Heart left ventricle (tissue), 16 donors: ENCODE measurements at regions not wholly inside any gene's neighbourhood (a gene's known extent, or its start where the extent isn't known, plus 50 kb on each side); places are given as distances from the start of the nearest gene placed in this dataset.

Source experiments
- ATAC-seq, 4 donors: fragments of 200-7000 bp; cut with Tn5 transposase; one replicate each; pipeline ENCODE4 v1.9.1; 2020 to 2022; ENCODE audit warnings: moderate library complexity in 4 of 4, mild to moderate bottlenecking in 3 of 4, moderate number of reproducible peaks in 1 of 4
- DNase-seq, 5 donors: peaks; one replicate each; pipeline ENCODE4 v3.0.0-alpha.2; 2020
- H3K27ac ChIP-seq, 12 donors: fragments of 200-600 bp; sonication (generic) in 4 of 12; one replicate each; pipeline versions ENCODE4 v1.5.0 to v1.8.0; 2016 to 2022; ENCODE audit warnings: mild to moderate bottlenecking in 2 of 12
- H3K27me3 ChIP-seq, 9 donors: fragments of 200-600 bp; sonication (generic) in 2 of 9; one replicate each; pipeline versions ENCODE4 v1.5.1 to v1.8.0; 2016 to 2022; ENCODE audit warnings: mild to moderate bottlenecking in 3 of 9
- H3K36me3 ChIP-seq, 9 donors: fragments of 200-600 bp; sonication (generic) in 2 of 9; one replicate each; pipeline versions ENCODE4 v1.5.0 to v1.8.0; 2018 to 2022; ENCODE audit warnings: mild to moderate bottlenecking in 2 of 9
- H3K4me1 ChIP-seq, 12 donors: fragments of 200-600 bp; sonication (generic) in 4 of 12; one replicate each; pipeline versions ENCODE4 v1.5.0 to v1.8.0; 2016 to 2022; ENCODE audit warnings: mild to moderate bottlenecking in 3 of 12
- H3K4me3 ChIP-seq, 12 donors: fragments of 200-600 bp; sonication (generic) in 4 of 12; one replicate each; pipeline versions ENCODE4 v1.5.0 to v1.8.0; 2017 to 2022; ENCODE audit warnings: mild to moderate bottlenecking in 9 of 12, moderate library complexity in 4 of 12
- H3K9me3 ChIP-seq, 12 donors: fragments of 200-600 bp; sonication (generic) in 4 of 12; one replicate each; pipeline versions ENCODE4 v1.5.0 to v1.8.0; 2016 to 2022; ENCODE audit warnings: mild to moderate bottlenecking in 1 of 12
- POLR2A ChIP-seq, 2 donors: fragments of 450-650 bp; IDR thresholded peaks; one replicate each; pipeline ENCODE4 v1.6.1; 2017; ENCODE audit warnings: antibody characterized with exemption in 2 of 2, mild to moderate bottlenecking in 2 of 2, moderate library complexity in 2 of 2
- WGBS, 4 donors: extraction: QIAGEN DNeasy Blood & Tissue Kit in 2 of 4; methylation state at CpG; one replicate each; pipeline versions ENCODE4 v1.1.5 to v1.1.7; 2013 to 2018; 5-methylcytosine and 5-hydroxymethylcytosine counted together
- intact Hi-C, 10 donors: fragments of 100-400 bp; cut with DNase I; formaldehyde crosslinking; loops; one replicate each; pipeline versions ENCODE4 v1.11.1 to v1.14.2; 2022
- TF ChIP-seq, protein P1 (sequence below), 12 donors: fragments of 200-600 bp; sonication (generic) in 4 of 12; IDR thresholded peaks; one replicate each; pipeline versions ENCODE4 v1.5.0 to v1.8.0; 2018 to 2022; ENCODE audit warnings: antibody characterized with exemption in 12 of 12, mild to moderate bottlenecking in 5 of 12
- donor health status: ischemic (EF 13 %, LVEDD 7.1; RV severe dilation, severe dysfunction).
- donor health status: healthy with polysubstance abuse.
- donor health status: DM: no; HTN: yes; CAD: no.
- donor health status: DM: no; HTN: no; CAD: no.
- donor health status: ischemic (EF 25% LVEDD 6.9; RV normal size, moderate dysfunction).
- donor health status: ischemic (EF 25% LVEDD 5.7; RV mildly dilated, moderate dysfunction).
- donor health status: healthy.
- donor health status: DM: yes; HTN: yes; CAD: no.
- donor health status: ischemic (EF 35%, LVEDD 5.7; RV mildly dilated, moderate dysfunction).
- donor health status: nonischemic (EF 11% LVEDD 7.7; RV severe dilation, severe dysfunction).
- donor health status: DM: yes; HTN: yes; CAD: no.
- donor health status: PGD.
- donor health status: ischemic (EF 29% LVEDD 5.4; RV normal size, mild dysfunction).
- donor health status: nonischemic (EF 23%, LVEDD 6.1; RV moderate dilation, normal function).

DNA sequence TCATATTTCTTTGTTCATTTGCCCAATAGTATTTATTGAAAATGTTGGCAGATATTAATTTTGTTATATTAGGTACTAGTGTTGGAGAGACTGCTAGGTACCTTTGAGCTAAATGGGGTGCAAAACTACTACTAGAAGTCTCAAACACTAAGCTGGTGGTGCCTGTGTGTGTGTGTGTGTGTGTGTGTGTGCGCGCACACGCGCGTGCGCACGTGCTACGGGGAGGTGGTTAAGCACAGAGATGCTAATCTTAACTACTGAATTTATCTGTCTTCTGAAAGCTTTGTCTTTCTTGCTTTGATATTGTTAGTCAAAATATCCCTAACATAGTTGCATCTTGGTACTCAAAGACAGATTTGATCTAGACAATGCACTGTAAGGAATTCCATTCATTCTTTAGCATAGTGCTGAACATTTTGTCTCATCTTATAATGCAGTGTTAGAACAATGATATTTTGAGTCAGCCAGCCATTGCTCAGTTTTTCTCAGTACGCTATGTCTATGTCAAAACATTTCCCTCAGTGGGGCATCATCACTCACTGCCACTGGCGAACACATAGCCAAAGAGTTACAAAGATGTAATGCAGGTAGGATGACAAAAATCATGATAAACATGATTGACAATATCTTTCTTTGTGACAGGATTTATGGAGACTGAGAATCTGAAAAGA lies 396.0 kb upstream of the RGPD4 start:
- H3K9me3 ChIP-seq = peaks cover 0 to 11% (median 0%) of the 10 kb centered on the region in 12 donors
- no peak overlapping the region for H3K27ac ChIP-seq
- intact Hi-C loops = no loop called here
- DNase-seq (no peak), ATAC-seq (no peak)
- no peak for TF ChIP-seq POLR2A (IDR thresholded peaks at IDR 0.05)
- TF ChIP-seq, protein P1, sequence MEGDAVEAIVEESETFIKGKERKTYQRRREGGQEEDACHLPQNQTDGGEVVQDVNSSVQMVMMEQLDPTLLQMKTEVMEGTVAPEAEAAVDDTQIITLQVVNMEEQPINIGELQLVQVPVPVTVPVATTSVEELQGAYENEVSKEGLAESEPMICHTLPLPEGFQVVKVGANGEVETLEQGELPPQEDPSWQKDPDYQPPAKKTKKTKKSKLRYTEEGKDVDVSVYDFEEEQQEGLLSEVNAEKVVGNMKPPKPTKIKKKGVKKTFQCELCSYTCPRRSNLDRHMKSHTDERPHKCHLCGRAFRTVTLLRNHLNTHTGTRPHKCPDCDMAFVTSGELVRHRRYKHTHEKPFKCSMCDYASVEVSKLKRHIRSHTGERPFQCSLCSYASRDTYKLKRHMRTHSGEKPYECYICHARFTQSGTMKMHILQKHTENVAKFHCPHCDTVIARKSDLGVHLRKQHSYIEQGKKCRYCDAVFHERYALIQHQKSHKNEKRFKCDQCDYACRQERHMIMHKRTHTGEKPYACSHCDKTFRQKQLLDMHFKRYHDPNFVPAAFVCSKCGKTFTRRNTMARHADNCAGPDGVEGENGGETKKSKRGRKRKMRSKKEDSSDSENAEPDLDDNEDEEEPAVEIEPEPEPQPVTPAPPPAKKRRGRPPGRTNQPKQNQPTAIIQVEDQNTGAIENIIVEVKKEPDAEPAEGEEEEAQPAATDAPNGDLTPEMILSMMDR (IDR thresholded peaks at IDR 0.05) = no peak
- WGBS, 4 donors = 75 to 83% (median 79%) methylated on average over 10 of the region's 10 CpGs
- no peaks in the 10 kb centered on the region for H3K4me1 ChIP-seq
- H3K27me3 ChIP-seq = no peaks in the 10 kb centered on the region
- H3K4me3 ChIP-seq = no peak overlapping the region
- H3K36me3 ChIP-seq = no peaks in the 10 kb centered on the region

DNA sequence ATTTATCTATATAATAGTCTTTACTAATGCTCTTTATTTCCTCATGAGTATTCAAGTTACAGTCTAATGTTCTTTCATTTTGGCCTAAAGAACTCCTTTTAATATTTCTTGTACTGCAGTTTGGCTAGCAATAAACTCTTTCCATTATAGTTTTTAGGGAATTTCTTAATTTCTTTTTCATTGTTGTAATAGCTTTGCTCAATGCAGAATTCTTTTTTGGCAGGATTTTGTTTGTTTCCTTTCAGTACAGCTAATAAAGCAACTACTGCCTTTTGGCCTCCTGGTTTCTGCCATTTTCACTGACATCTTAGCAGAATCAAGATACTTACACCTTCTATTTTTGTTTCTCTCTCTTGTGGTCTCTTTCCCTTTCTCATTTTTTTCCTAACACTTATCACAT lies 390.4 kb upstream of the RGPD4 start:
- no peak for ATAC-seq
- no peak for DNase-seq
- no peaks in the 10 kb centered on the region for H3K4me1 ChIP-seq
- H3K9me3 ChIP-seq = no peaks in the 10 kb centered on the region
- H3K36me3 ChIP-seq = no peaks in the 10 kb centered on the region
- TF ChIP-seq, protein P1 (IDR thresholded peaks at IDR 0.05) = no peak
- no peak for TF ChIP-seq POLR2A (IDR thresholded peaks at IDR 0.05)
- no peaks in the 10 kb centered on the region for H3K27me3 ChIP-seq
- H3K27ac ChIP-seq = no peak overlapping the region
- no peak overlapping the region for H3K4me3 ChIP-seq
- intact Hi-C loops = no loop called here

DNA sequence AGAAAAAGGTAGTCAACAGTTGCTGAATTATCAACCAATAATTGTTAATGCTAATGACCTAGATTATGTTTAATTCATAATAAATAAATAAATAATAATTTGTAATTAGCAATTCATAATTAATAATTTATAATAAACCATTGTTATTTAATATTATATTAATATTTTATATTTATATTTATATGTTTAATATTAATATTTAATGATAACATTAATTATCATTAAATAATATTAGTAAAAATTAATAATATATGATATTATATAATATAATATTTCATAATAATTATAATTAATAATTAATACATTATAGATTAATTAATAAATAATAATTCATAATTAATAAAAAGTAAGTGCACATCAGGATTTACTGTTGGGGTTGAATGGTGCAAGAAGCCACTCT lies 389.4 kb upstream of the RGPD4 start:
- TF ChIP-seq, protein P1 (IDR thresholded peaks at IDR 0.05) = no peak
- no peak for TF ChIP-seq POLR2A (IDR thresholded peaks at IDR 0.05)
- Histone ChIP-seq H3K9me3 (no peaks in the 10 kb centered on the region), H3K27ac (no peak overlapping the region), H3K36me3 (no peaks in the 10 kb centered on the region), H3K4me3 (no peak overlapping the region), H3K4me1 (no peaks in the 10 kb centered on the region), H3K27me3 (no peaks in the 10 kb centered on the region)
- intact Hi-C loops = no loop called here
- ATAC-seq (no peak), DNase-seq (no peak)

DNA sequence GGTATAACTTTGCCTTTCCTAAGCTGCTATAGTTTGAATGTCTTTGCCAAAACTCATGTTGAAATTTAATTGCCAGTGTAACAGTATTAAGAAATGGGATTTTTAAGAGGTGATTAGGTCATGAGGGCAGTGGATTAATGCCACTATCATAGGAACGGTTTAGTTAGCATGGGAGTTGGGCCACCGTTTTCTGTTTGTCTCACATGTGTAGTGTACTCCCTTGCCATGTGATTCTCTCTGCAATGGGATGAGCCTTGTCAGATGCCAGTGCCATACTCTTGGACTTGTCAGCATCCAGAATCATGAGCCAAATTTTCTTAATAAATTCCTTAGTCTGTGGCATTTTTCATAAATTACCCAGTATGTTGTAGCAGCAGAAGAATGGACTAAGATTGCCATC lies 388.9 kb upstream of the RGPD4 start:
- Histone ChIP-seq H3K27me3 (no peaks in the 10 kb centered on the region), H3K9me3 (no peaks in the 10 kb centered on the region), H3K4me3 (no peak overlapping the region), H3K4me1 (no peaks in the 10 kb centered on the region), H3K27ac (no peak overlapping the region), H3K36me3 (no peaks in the 10 kb centered on the region)
- intact Hi-C loops = no loop called here
- 60 to 86% (median 74%) methylated on average over 2 of the region's 2 CpGs for WGBS, 4 donors
- TF ChIP-seq, protein P1 (IDR thresholded peaks at IDR 0.05) = no peak
- TF ChIP-seq POLR2A (IDR thresholded peaks at IDR 0.05) = no peak
- DNase-seq = no peak
- ATAC-seq = no peak
